AG10803 (cell line): ENCODE measurements at regions not wholly inside any gene's neighbourhood (a gene's known extent, or its start where the extent isn't known, plus 50 kb on each side); places are given as distances from the start of the nearest gene placed in this dataset.

Experiments
- DNase-seq: peaks from one replicate; pipeline ENCODE4 v3.0.0; 2010; ENCODE audit warnings: low read depth
- H3K4me3 ChIP-seq: 2 replicates; pipeline ENCODE4 v1.5.1; 2011; ENCODE audit warnings: mild to moderate bottlenecking, low read length, control low read depth
- TF ChIP-seq, protein P1 (sequence below): conservative IDR thresholded peaks from 2 replicates; pipeline ENCODE4 v1.5.1; 2011; ENCODE audit warnings: mild to moderate bottlenecking, low read length, control low read depth, inconsistent platforms

DNA sequence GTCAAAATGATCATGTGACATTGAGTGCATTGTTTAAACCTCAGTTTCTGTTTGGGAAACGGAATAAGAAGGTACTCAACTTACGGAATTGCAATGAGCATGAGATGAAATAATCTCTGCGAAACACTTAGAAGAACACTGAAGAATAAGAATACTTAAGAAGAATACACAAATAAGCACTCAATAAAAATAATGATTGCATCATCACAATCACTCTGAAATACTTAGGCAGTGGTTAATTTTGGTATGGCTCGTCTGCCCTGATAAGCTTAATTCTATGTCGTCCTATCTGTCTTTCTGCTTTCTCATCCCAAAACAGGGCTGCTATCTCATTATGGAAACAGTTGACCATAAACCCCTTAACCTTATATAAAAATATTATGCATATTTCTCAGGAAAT is 823.6 kb downstream of the DIAPH3 start:
- no peak overlapping the region for H3K4me3 ChIP-seq
- TF ChIP-seq, protein P1, sequence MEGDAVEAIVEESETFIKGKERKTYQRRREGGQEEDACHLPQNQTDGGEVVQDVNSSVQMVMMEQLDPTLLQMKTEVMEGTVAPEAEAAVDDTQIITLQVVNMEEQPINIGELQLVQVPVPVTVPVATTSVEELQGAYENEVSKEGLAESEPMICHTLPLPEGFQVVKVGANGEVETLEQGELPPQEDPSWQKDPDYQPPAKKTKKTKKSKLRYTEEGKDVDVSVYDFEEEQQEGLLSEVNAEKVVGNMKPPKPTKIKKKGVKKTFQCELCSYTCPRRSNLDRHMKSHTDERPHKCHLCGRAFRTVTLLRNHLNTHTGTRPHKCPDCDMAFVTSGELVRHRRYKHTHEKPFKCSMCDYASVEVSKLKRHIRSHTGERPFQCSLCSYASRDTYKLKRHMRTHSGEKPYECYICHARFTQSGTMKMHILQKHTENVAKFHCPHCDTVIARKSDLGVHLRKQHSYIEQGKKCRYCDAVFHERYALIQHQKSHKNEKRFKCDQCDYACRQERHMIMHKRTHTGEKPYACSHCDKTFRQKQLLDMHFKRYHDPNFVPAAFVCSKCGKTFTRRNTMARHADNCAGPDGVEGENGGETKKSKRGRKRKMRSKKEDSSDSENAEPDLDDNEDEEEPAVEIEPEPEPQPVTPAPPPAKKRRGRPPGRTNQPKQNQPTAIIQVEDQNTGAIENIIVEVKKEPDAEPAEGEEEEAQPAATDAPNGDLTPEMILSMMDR, result no peak
- DNase-seq, result no peak

DNA sequence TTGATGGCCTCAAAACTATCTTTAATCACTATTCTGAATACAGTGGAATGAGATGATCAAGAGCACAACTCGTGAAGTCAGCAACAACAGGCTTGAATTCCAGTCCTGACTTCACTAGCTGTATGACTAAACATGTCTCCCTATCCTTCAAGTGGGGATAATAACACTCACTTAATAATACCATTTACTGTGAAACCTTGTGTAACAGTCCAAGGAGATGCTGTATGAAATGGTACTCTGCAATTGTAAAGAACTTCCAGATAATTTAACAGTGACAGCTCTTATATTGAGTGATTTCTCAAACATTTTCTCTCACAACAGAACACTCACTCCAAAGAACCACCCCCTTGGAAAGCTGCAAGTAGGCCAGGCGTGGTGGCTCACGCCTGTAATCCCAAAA is 823.1 kb downstream of the DIAPH3 start:
- TF ChIP-seq, protein P1, result no peak
- DNase-seq, result no peak
- no peak overlapping the region for H3K4me3 ChIP-seq

DNA sequence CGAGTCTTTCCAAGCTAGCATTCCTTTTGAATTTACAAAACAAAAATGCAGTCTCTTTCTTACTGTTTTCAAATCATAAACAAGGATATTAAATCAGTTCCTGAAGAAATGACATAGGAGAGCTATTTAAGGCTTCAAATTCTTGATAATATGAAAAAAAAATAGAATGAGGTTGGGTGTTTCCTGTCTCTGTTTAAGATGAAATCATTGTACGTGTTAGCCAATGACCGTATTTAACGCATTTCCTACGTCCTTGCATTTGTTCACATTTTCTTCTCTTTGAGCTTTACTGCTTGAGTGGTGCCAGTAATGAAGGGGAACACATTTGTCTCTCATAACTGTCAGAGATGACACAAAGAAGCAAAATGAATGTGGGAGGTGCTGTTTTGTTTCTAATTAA is 821.3 kb downstream of the DIAPH3 start:
- DNase-seq, result no peak
- TF ChIP-seq, protein P1, result no peak
- no peak overlapping the region for H3K4me3 ChIP-seq

DNA sequence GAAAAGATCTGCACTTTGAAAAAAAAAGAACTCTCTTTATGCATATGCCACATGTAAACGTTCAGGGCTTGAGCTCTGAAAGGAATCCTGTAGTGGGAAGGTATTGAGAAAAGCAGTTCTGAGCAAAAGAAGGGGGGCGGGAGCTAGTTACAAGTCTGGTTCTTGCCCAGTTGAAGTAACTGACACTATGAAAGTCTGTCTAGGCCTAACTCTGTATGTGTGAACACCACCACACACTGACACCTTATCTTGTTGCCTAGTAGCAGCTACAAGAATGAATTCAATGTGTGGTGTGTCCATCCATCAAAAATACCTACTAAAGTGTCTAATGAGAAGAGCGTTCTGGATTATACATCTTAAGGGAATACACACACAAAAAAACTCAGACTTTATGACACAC is 820.6 kb downstream of the DIAPH3 start:
- no peak overlapping the region for H3K4me3 ChIP-seq
- TF ChIP-seq, protein P1, result no peak
- no peak for DNase-seq

DNA sequence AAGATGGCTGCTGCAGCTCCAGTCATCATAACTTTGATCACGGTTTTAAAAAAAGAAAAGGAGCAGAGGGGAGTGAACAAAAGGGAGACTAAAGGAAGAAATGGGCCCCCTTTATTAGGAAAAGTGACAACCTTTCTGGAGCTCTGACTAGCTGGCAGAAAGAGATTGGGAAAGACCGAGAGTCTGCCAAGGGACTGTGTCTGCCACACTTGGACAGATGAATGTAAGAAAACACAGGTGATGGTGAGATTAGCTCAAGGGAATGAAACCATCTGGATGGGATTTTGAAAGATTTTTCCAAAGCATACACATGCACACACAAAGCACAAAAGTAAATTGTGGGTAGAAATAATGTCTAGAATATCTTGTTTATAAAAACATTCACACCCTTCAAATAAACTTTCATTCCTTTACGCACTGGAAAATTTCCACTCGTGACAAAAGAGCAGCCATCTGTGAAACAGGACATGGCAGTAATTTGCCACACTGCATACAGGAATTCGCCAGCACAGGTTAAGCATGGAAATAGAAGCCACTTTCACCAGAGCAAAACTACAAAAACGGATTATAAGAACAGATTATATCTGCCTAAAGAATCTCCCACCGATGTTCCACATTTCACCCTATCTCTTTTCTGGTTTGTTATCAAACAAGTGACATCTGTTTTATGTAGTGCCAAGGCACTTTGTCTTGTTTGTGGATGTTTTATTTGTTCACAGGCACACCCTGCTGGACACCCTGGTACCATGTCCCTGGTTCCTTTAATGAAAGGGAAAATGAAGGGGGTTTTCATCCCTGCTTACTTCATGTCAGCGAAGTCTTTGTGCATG is 819.5 kb downstream of the DIAPH3 start:
- DNase-seq, result no peak
- H3K4me3 ChIP-seq, result no peak overlapping the region
- TF ChIP-seq, protein P1, result no peak

DNA sequence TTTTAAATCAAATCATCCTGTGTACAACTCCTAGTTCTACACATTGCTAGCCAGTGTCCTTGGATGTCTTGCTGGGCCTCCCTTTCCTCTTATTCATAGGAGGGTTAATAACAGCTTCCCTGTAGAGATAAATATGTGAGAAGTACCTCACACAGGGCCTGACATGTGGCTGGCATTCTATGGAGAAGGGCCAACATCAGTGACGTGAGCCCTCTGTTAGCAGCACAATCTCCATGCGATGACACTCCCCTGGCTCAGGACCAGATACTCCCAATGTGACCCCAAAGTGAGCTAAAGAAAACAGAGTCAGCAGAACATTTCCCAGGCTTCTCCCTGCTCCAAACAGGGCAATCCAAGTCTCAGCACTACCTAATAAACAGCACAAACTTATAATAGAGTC is 818.4 kb downstream of the DIAPH3 start:
- no peak overlapping the region for H3K4me3 ChIP-seq
- TF ChIP-seq, protein P1, result no peak
- DNase-seq, result no peak

DNA sequence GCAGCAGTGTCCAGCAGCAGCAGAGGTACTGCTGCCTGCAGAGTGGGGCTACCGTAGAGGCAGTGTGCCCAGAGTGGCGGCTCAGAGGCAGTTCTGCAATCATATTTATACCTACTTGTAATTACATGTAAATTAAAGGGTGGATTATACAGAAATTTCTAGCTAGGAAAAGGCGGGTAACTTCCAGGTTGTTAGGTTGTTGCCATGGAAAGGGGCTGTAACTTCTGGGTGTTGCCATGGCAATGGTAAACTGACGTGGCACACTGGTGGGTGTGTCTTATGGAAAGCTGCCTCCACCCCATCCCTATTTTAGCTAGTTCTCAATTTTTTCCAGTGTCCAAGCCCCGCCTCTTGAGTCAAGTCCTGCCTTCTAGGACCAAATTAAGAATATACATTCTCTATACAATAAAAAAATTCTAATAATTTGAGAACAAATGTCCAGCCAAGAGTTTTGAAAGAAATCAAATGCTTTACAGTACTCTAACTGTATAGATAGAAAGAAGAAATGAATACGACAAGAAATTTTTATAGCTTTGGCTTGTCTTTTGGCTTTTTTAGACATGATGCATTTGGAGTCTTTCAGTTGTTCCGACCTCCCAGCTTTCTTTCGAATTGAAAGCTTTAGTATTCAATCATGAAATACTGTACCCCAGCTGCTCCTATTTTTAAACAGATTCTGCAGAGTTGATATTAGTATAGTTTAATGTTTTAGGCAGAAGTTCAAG is 816.6 kb downstream of the DIAPH3 start:
- TF ChIP-seq, protein P1, result no peak
- H3K4me3 ChIP-seq, result no peak overlapping the region
- DNase-seq, result no peak
